HFFc6 (cell line): ENCODE measurements at regions not wholly inside any gene's neighbourhood (a gene's known extent, or its start where the extent isn't known, plus 50 kb on each side); places are given as distances from the start of the nearest gene placed in this dataset.
A peak's percentile ranks its signal among the peaks of the same experiment; 100 is the strongest.

Source experiments
- DNase-seq: peaks from one replicate; pipeline ENCODE4 v3.0.0-alpha.2; 2018
- H3K27ac Mint-ChIP-seq: 2 replicates; pipeline ENCODE4 v1.8.0; 2020; ENCODE audit warnings: mild to moderate bottlenecking, mixed read lengths
- H3K27me3 Mint-ChIP-seq: 2 replicates; pipeline ENCODE4 v1.8.0; 2021; ENCODE audit warnings: mild to moderate bottlenecking, moderate library complexity, mixed read lengths; ENCODE audit not compliant: insufficient read depth
- H3K36me3 Mint-ChIP-seq: 2 replicates; pipeline ENCODE4 v1.8.0; 2021; ENCODE audit warnings: low read depth, mixed read lengths
- H3K4me1 Mint-ChIP-seq: 2 replicates; pipeline ENCODE4 v1.8.0; 2020; ENCODE audit warnings: low read depth, mixed read lengths
- H3K4me3 Mint-ChIP-seq: 2 replicates; pipeline ENCODE4 v1.8.0; 2020; ENCODE audit warnings: mild to moderate bottlenecking, moderate library complexity, mixed read lengths
- H3K9me3 Mint-ChIP-seq: 2 replicates; pipeline ENCODE4 v1.8.0; 2020; ENCODE audit warnings: mild to moderate bottlenecking, mixed read lengths
- CTCF ChIP-seq: fragments of 200-600 bp; sonication (generic); IDR thresholded peaks from 2 replicates; pipeline ENCODE4 v1.5.0; 2021; ENCODE audit warnings: antibody characterized with exemption, mild to moderate bottlenecking

GRCh38 chr22:22112533-22113294 lies 130.1 kb upstream of the TOP3B start:
- DNase-seq: no peak
- Mint-ChIP-seq H3K36me3 (no peaks in the 10 kb centered on the region), H3K27ac (no peak overlapping the region), H3K27me3 (peaks cover 2% of the 10 kb centered on the region; the same call in 1 of the 2 replicates), H3K4me1 (peaks cover 15% of the 10 kb centered on the region), H3K9me3 (no peaks in the 10 kb centered on the region), H3K4me3 (no peak overlapping the region)
- no peak for TF ChIP-seq CTCF

GRCh38 chr22:22111983-22112382 lies 129.4 kb upstream of the TOP3B start:
- no peaks in the 10 kb centered on the region for H3K9me3 Mint-ChIP-seq
- no peak for DNase-seq
- H3K36me3 Mint-ChIP-seq: no peaks in the 10 kb centered on the region
- no peak overlapping the region for H3K27ac Mint-ChIP-seq
- TF ChIP-seq CTCF: no peak
- peaks cover 15% of the 10 kb centered on the region for H3K4me1 Mint-ChIP-seq
- H3K4me3 Mint-ChIP-seq: no peak overlapping the region
- peaks cover 2% of the 10 kb centered on the region; the same call in 1 of the 2 replicates for H3K27me3 Mint-ChIP-seq

- peaks cover 15% of the 10 kb centered on the region for H3K4me1 Mint-ChIP-seq
- H3K9me3 Mint-ChIP-seq: no peaks in the 10 kb centered on the region
- peak overlapping the region; percentile 60; the same call in 1 of the 2 replicates for H3K27ac Mint-ChIP-seq
- H3K27me3 Mint-ChIP-seq: peaks cover 7% of the 10 kb centered on the region; the same call in 1 of the 2 replicates
- no peaks in the 10 kb centered on the region for H3K36me3 Mint-ChIP-seq
- peak; percentile 69 for DNase-seq
- TF ChIP-seq CTCF: peak; percentile 36; the same call in 1 of the 2 replicates
- H3K4me3 Mint-ChIP-seq: no peak overlapping the region; the same call in 1 of the 2 replicates
Observed at GRCh38 chr22:22111267-22111751, 128.7 kb upstream of the TOP3B start.

GRCh38 chr22:22110548-22111266 lies 128.1 kb upstream of the TOP3B start:
- DNase-seq: peak; percentile 68
- H3K9me3 Mint-ChIP-seq: no peaks in the 10 kb centered on the region
- H3K4me3 Mint-ChIP-seq: no peak overlapping the region
- TF ChIP-seq CTCF: peak; percentile 72
- H3K27me3 Mint-ChIP-seq: peaks cover 7% of the 10 kb centered on the region; the same call in 1 of the 2 replicates
- H3K4me1 Mint-ChIP-seq: peaks cover 15% of the 10 kb centered on the region
- no peaks in the 10 kb centered on the region for H3K36me3 Mint-ChIP-seq
- peak overlapping the region; percentile 60; the same call in 1 of the 2 replicates for H3K27ac Mint-ChIP-seq

- no peak overlapping the region for H3K4me3 Mint-ChIP-seq
- no peaks in the 10 kb centered on the region for H3K9me3 Mint-ChIP-seq
- H3K27ac Mint-ChIP-seq: no peak overlapping the region
- DNase-seq: no peak
- H3K4me1 Mint-ChIP-seq: peaks cover 15% of the 10 kb centered on the region
- peaks cover 7% of the 10 kb centered on the region; the same call in 1 of the 2 replicates for H3K27me3 Mint-ChIP-seq
- H3K36me3 Mint-ChIP-seq: no peaks in the 10 kb centered on the region
- TF ChIP-seq CTCF: 0 out of 2 replicates have a peak, but pooled peaks have one; percentile 12
Observed at GRCh38 chr22:22109693-22110466, 127.3 kb upstream of the TOP3B start.
